OCI-LY3 (cell line): ENCODE measurements at regions not wholly inside any gene's neighbourhood (a gene's known extent, or its start where the extent isn't known, plus 50 kb on each side); places are given as distances from the start of the nearest gene placed in this dataset.

ENCODE experiments used
- H2AFZ ChIP-seq: fragments of 200-600, 300-600 bp; shearing (Covaris generic); 2 replicates; pipeline ENCODE4 v1.6.0; 2014; ENCODE audit warnings: antibody characterized with exemption, low read depth, low read length
- H3K27ac ChIP-seq: fragments of 200-600, 300-600 bp; sonication (generic); 2 replicates; pipeline ENCODE4 v1.5.1; 2014; ENCODE audit warnings: mild to moderate bottlenecking, low read length, moderate library complexity, mixed read lengths
- H3K27me3 ChIP-seq: fragments of 200-600, 300-600 bp; sonication (generic); 2 replicates; pipeline ENCODE4 v1.6.1; 2014; ENCODE audit warnings: low read depth, low read length, mixed read lengths
- H3K36me3 ChIP-seq: fragments of 200-600, 300-600 bp; sonication (generic); replicated peaks from 2 replicates; pipeline ENCODE3; 2014; ENCODE audit warnings: low read depth, low read length, mixed read lengths
- H3K4me1 ChIP-seq: fragments of 300-600, 200-600 bp; sonication (generic); 2 replicates; pipeline ENCODE4 v1.6.1; 2014; ENCODE audit warnings: low read length, mixed read lengths
- H3K4me2 ChIP-seq: fragments of 200-600, 300-600 bp; sonication (generic); 2 replicates; pipeline ENCODE4 v1.6.1; 2014; ENCODE audit warnings: low read length, mixed read lengths
- H3K4me3 ChIP-seq: fragments of 300-600, 200-600 bp; sonication (generic); 2 replicates; pipeline ENCODE4 v1.5.1; 2014; ENCODE audit warnings: antibody characterized with exemption, mild to moderate bottlenecking, low read length, moderate library complexity
- H3K79me2 ChIP-seq: fragments of 300-600, 200-600 bp; shearing (Covaris generic); 2 replicates; pipeline ENCODE4 v1.6.1; 2014; ENCODE audit warnings: mild to moderate bottlenecking, low read length, mixed read lengths
- H3K9ac ChIP-seq: fragments of 300-600, 200-600 bp; shearing (Covaris generic); 2 replicates; pipeline ENCODE4 v1.6.0; 2014; ENCODE audit warnings: mild to moderate bottlenecking, low read length, moderate library complexity
- H3K9me3 ChIP-seq: fragments of 200-600, 300-600 bp; shearing (Covaris generic); 2 replicates; pipeline ENCODE4 v1.6.1; 2014; ENCODE audit warnings: low read length, mixed read lengths; ENCODE audit not compliant: insufficient read depth
- H4K20me1 ChIP-seq: fragments of 200-600, 300-600 bp; sonication (generic); 2 replicates; pipeline ENCODE4 v1.6.1; 2016; ENCODE audit warnings: low read length, mixed read lengths; ENCODE audit not compliant: insufficient read depth
- CTCF ChIP-seq: fragments of 200-600, 300-600 bp; sonication (generic); IDR thresholded peaks from 2 replicates; pipeline ENCODE4 v1.5.1; 2014; ENCODE audit warnings: antibody characterized with exemption, low read length, low read depth
- EZH2phosphoT487 ChIP-seq: fragments of 200-600 bp; shearing (Covaris generic); IDR thresholded peaks from 2 replicates; pipeline ENCODE4 v1.6.1; 2018; ENCODE audit warnings: antibody characterized with exemption, mixed run types, low read depth

- Histone ChIP-seq H3K36me3 (no peaks in the 10 kb centered on the region), H3K4me1 (no peaks in the 10 kb centered on the region), H2AFZ (no peak overlapping the region), H3K27ac (no peak overlapping the region), H3K79me2 (no peaks in the 10 kb centered on the region), H3K4me2 (no peak overlapping the region), H3K4me3 (no peak overlapping the region), H3K9me3 (peaks cover 4% of the 10 kb centered on the region; the same call in 1 of the 2 replicates), H4K20me1 (no peaks in the 10 kb centered on the region), H3K9ac (no peak overlapping the region), H3K27me3 (no peaks in the 10 kb centered on the region)
- no peak for TF ChIP-seq EZH2phosphoT487
- no peak for TF ChIP-seq CTCF
Measured at GRCh38 chr12:63403256-63403655, 252.3 kb upstream of the AVPR1A start.

- H4K20me1 ChIP-seq = no peaks in the 10 kb centered on the region
- no peak overlapping the region for H3K9ac ChIP-seq
- no peak overlapping the region for H3K27ac ChIP-seq
- no peaks in the 10 kb centered on the region for H3K9me3 ChIP-seq
- no peaks in the 10 kb centered on the region for H3K36me3 ChIP-seq
- peaks cover 3% of the 10 kb centered on the region; the same call in 1 of the 2 replicates for H3K4me1 ChIP-seq
- H3K27me3 ChIP-seq = no peaks in the 10 kb centered on the region
- H2AFZ ChIP-seq = no peak overlapping the region
- TF ChIP-seq EZH2phosphoT487 (no peak), CTCF (no peak)
- no peaks in the 10 kb centered on the region for H3K79me2 ChIP-seq
- no peak overlapping the region for H3K4me3 ChIP-seq
- H3K4me2 ChIP-seq = no peak overlapping the region
Measured at GRCh38 chr12:63400718-63401117, 249.7 kb upstream of the AVPR1A start.

GRCh38 chr12:63400318-63400717 is 249.3 kb upstream of the AVPR1A start:
- Histone ChIP-seq H3K79me2 (no peaks in the 10 kb centered on the region), H3K36me3 (no peaks in the 10 kb centered on the region), H3K27me3 (no peaks in the 10 kb centered on the region), H2AFZ (no peak overlapping the region), H3K4me3 (no peak overlapping the region), H3K9ac (no peak overlapping the region), H3K4me1 (peaks cover 3% of the 10 kb centered on the region; the same call in 1 of the 2 replicates), H3K27ac (no peak overlapping the region), H4K20me1 (no peaks in the 10 kb centered on the region), H3K4me2 (no peak overlapping the region), H3K9me3 (no peaks in the 10 kb centered on the region)
- TF ChIP-seq CTCF (no peak), EZH2phosphoT487 (no peak)

GRCh38 chr12:63397807-63398206 is 246.8 kb upstream of the AVPR1A start:
- Histone ChIP-seq H3K36me3 (no peaks in the 10 kb centered on the region), H3K4me1 (peaks cover 3% of the 10 kb centered on the region; the same call in 1 of the 2 replicates), H3K9me3 (no peaks in the 10 kb centered on the region), H3K27me3 (no peaks in the 10 kb centered on the region), H2AFZ (no peak overlapping the region), H3K4me3 (no peak overlapping the region), H3K27ac (no peak overlapping the region), H3K4me2 (no peak overlapping the region), H3K9ac (no peak overlapping the region), H3K79me2 (no peaks in the 10 kb centered on the region), H4K20me1 (no peaks in the 10 kb centered on the region)
- TF ChIP-seq EZH2phosphoT487 (no peak), CTCF (no peak)
